ENCODE measurements at regions not wholly inside any gene's neighbourhood (a gene's known extent, or its start where the extent isn't known, plus 50 kb on each side); places are given as distances from the start of the nearest gene placed in this dataset.
"Not testable (repeated sequence)": the region's sequence is repeated elsewhere in the genome, so short reads cannot be mapped to it uniquely, and the experiment has no call there.

- no peak for DNase-seq (ENCODE audit: low read depth)
- no peak overlapping the region for H3K4me3 ChIP-seq (ENCODE audit: low read depth, low read length)
- no peak for TF ChIP-seq CTCF (conservative IDR thresholded peaks at IDR 0.05; ENCODE audit: low read depth, low read length)
These were observed 72.0 kb upstream of the PRL start for GRCh38 chr6:22368794-22369193.

GRCh38 chr6:22372922-22373321, 76.1 kb upstream of the PRL start:
- no peak overlapping the region for H3K4me3 ChIP-seq (ENCODE audit: low read depth, low read length)
- DNase-seq (ENCODE audit: low read depth) = no peak
- TF ChIP-seq CTCF (conservative IDR thresholded peaks at IDR 0.05; ENCODE audit: low read depth, low read length) = no peak

GRCh38 chr6:22374950-22375349, 78.1 kb upstream of the PRL start:
- DNase-seq (ENCODE audit: low read depth); H3K4me3 ChIP-seq (ENCODE audit: low read depth, low read length): not testable (repeated sequence)

- DNase-seq (ENCODE audit: low read depth); H3K4me3 ChIP-seq (ENCODE audit: low read depth, low read length): not testable (repeated sequence)
These were observed 79.5 kb upstream of the PRL start for GRCh38 chr6:22376293-22376692.

GRCh38 chr6:22378536-22378935, 81.7 kb upstream of the PRL start:
- not testable (repeated sequence) for H3K4me3 ChIP-seq (ENCODE audit: low read depth, low read length); DNase-seq (ENCODE audit: low read depth)

GRCh38 chr6:22380236-22380635, 83.4 kb upstream of the PRL start:
- H3K4me3 ChIP-seq (ENCODE audit: low read depth, low read length) = no peak overlapping the region
- no peak for TF ChIP-seq CTCF (conservative IDR thresholded peaks at IDR 0.05; ENCODE audit: low read depth, low read length)
- DNase-seq (ENCODE audit: low read depth) = no peak

GRCh38 chr6:22381845-22382544, 85.2 kb upstream of the PRL start:
- DNase-seq (ENCODE audit: low read depth) = no peak
- no peak for TF ChIP-seq CTCF (conservative IDR thresholded peaks at IDR 0.05; ENCODE audit: low read depth, low read length)
- H3K4me3 ChIP-seq (ENCODE audit: low read depth, low read length) = no peak overlapping the region

- DNase-seq (ENCODE audit: low read depth) = no peak
- no peak overlapping the region for H3K4me3 ChIP-seq (ENCODE audit: low read depth, low read length)
- no peak for TF ChIP-seq CTCF (conservative IDR thresholded peaks at IDR 0.05; ENCODE audit: low read depth, low read length)
These were observed 86.2 kb upstream of the PRL start for GRCh38 chr6:22383016-22383415.

GRCh38 chr6:22392711-22393110, 95.9 kb upstream of the PRL start:
- no peak for DNase-seq (ENCODE audit: low read depth)
- no peak for TF ChIP-seq CTCF (conservative IDR thresholded peaks at IDR 0.05; ENCODE audit: low read depth, low read length)
- H3K4me3 ChIP-seq (ENCODE audit: low read depth, low read length) = no peak overlapping the region

All from epithelial cell of proximal tubule (primary cell).